ENCODE measurements at regions not wholly inside any gene's neighbourhood (a gene's known extent, or its start where the extent isn't known, plus 50 kb on each side); places are given as distances from the start of the nearest gene placed in this dataset.

DNA sequence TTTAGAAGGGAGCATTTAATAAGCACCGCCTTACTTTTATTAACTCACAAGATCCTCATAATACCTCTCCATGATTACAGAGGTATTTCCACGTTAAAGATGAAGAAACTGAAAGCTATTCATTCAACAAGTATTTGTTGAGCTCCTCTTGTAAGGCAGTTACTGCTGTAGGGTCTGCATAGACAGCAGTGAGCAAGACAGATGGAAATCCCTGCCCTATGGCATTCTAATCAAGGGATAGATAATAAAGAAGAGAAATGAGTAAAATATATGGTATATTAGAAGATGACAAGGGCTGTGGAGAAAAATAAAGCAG is 77.8 kb upstream of the CTNNBL1 start:
- FAIRE-seq, result no peak
- TF ChIP-seq, protein P1, sequence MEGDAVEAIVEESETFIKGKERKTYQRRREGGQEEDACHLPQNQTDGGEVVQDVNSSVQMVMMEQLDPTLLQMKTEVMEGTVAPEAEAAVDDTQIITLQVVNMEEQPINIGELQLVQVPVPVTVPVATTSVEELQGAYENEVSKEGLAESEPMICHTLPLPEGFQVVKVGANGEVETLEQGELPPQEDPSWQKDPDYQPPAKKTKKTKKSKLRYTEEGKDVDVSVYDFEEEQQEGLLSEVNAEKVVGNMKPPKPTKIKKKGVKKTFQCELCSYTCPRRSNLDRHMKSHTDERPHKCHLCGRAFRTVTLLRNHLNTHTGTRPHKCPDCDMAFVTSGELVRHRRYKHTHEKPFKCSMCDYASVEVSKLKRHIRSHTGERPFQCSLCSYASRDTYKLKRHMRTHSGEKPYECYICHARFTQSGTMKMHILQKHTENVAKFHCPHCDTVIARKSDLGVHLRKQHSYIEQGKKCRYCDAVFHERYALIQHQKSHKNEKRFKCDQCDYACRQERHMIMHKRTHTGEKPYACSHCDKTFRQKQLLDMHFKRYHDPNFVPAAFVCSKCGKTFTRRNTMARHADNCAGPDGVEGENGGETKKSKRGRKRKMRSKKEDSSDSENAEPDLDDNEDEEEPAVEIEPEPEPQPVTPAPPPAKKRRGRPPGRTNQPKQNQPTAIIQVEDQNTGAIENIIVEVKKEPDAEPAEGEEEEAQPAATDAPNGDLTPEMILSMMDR (IDR thresholded peaks at IDR 0.05; ENCODE audit: insufficient read depth, missing control alignments), result no peak
- DNase-seq (ENCODE audit: insufficient read length, low spot score), result no peak

DNA sequence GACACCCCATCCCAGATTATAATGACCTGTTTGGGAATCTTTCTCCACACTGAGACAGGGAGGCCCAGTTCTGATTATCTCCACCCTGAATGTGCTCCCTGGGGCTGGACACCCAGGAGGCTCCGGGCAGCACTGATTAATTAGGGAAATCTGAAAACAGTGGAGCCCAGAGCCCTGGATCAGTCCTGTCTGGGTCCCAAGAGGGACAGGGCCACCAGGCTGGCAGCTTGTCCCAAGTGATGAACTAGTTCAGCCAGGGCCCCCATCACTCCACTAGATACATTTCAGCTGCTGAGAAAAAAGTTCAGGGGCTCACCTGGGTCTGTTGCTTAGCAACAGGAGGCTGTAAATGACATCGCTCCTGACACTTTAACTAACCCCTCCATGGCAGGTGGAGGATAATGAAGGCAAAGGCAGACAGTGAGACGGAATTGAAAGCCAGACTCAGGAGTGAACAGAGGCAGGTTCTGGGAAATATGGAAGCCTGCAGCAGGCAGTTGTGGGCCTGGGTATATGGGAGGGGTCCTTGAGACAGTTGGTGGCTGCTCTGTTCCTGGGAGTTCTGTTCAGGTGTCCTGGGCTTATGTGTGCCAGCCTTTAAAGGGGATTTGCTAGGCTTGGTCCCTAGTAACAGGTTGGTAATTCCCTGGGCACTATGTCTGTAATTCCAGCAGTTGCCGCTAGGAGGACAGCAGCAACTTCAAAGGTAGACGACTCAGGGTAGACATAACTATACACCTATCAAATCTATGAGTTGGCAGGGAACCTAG is 78.3 kb upstream of the CTNNBL1 start:
- DNase-seq (ENCODE audit: insufficient read length, low spot score) (peak; percentile 72), FAIRE-seq (peak; percentile 90)
- TF ChIP-seq, protein P1 (IDR thresholded peaks at IDR 0.05; ENCODE audit: insufficient read depth, missing control alignments), result peak; percentile 45

DNA sequence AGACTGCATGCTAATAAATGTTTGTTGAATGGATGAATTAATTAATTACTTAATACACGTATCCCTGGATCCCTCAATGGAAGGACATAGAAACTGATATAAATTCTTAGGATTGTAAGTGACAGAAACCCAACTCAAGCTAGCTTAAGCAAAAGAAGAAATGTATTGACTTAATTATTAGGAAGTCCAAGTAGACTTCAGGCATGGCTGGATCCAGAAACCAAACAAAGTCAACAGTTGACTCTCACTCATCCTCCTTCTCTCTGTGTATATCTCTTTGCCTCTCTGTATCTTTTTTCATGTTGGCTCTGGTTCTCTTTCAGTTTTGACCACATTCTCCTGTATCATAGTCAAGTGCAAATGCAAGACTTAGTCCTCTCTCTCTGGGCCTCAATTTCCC is 82.0 kb upstream of the CTNNBL1 start:
- DNase-seq (ENCODE audit: insufficient read length, low spot score) (no peak), FAIRE-seq (no peak)
- TF ChIP-seq, protein P1 (IDR thresholded peaks at IDR 0.05; ENCODE audit: insufficient read depth, missing control alignments), result no peak

DNA sequence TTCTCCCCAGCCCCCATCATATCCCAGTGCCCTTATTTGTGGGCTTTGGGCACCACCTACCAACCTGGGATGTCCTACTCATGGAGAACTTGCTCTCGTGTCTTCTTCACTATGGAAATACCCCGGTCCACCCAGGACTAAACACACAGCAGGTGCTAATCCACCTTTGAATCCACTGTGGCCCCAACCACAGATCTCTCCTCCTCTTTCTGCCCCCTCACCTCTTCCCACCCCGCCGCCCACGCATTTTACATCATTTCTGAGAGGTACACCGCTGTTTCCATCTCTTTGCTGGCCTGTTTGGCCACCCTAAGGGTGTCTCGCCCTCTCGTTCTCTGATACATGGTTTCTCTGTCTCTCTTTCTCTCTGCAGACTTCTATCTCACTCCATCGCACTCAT is 82.5 kb upstream of the CTNNBL1 start:
- no peak for DNase-seq (ENCODE audit: insufficient read length, low spot score)

DNA sequence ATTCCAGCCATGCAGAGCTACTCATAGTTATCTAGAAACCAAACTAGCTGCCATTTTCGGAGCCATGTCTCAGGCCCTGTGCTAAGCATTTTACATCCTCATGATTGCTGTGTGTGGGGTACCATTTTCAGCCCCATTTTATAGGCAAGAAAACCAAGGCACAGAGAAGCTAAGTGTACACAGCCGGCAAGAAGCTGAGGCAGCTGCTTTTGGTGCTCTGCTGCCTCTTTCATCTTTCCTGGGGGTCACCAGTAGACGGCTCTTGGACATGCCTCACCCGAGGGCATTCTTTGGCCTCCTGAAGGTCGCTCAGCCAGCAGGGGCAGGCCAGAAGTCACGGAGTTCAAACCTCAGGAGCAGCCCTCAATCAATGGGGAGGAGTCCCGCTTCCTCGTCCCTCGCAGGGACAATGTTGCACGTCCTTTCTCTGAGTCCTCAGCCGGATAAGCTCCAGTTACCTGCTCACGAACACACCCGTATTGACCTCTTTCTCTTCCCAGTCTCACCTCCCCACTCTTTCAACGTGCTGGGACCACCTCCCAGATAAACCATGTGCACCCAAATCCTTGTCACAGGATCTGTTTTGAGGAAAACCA is 82.6 kb upstream of the BLCAP start:
- TF ChIP-seq, protein P1 (IDR thresholded peaks at IDR 0.05; ENCODE audit: insufficient read depth, missing control alignments), result no peak
- no peak for FAIRE-seq
- DNase-seq (ENCODE audit: insufficient read length, low spot score), result no peak

More for the DNA sequence above, 82.5 kb upstream of the CTNNBL1 start:
- TF ChIP-seq, protein P1 (IDR thresholded peaks at IDR 0.05; ENCODE audit: insufficient read depth, missing control alignments), result no peak
- FAIRE-seq, result no peak

DNA sequence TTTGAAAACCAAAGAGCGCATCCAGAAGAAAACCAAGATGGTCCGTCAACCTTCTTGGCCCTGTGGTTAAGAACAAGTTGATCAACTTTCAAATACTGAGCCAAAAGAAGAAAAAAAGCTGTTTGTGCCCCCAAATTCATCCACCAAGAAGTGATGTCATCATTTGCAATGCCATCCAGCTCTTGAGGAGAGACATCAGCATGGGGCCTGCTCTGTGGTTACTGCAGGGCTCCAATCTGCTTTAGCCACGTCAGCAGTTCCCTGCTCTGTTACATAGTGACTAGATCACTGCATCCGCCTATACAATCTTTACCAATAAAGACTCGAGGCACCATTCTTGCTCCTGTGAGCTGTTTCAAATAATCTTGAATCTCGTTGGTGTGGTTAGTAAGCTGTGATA is 75.0 kb upstream of the BLCAP start:
- no peak for FAIRE-seq
- TF ChIP-seq, protein P1 (IDR thresholded peaks at IDR 0.05; ENCODE audit: insufficient read depth, missing control alignments), result no peak

DNA sequence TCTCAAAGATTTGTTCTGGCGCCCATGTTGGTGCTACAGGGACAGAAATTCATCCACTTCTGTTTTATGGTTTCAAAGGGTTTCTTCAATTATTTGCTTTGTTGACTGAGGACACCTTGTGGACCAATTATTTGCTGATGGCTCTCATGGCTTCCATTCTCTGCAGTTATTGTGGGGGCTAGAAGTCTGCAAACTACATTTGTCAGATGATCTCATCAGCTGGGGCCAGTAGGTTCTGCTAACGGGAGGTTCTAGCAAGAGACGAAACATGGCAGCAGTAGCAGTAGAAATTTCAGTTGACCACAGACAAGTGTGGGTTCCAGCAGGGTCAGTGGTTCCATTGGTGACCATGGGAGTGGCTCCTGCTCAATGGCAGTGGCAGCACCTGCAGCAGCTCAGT is 72.8 kb upstream of the BLCAP start:
- no peak for DNase-seq (ENCODE audit: insufficient read length, low spot score)
- no peak for FAIRE-seq
- TF ChIP-seq, protein P1 (IDR thresholded peaks at IDR 0.05; ENCODE audit: insufficient read depth, missing control alignments), result no peak

More for the DNA sequence above, 75.0 kb upstream of the BLCAP start:
- no peak for DNase-seq (ENCODE audit: insufficient read length, low spot score)

Measured in D721Med (cell line).